Stomach (tissue), 8 donors: ENCODE measurements at regions not wholly inside any gene's neighbourhood (a gene's known extent, or its start where the extent isn't known, plus 50 kb on each side); places are given as distances from the start of the nearest gene placed in this dataset.

Experiments
- DNase-seq, 2 donors: peaks; one replicate each; pipeline versions ENCODE4 v3.0.0 to v3.0.0-alpha.2; 2013 to 2019
- H3K27ac ChIP-seq, 5 donors: fragments of 200-600 bp in 4 of 5; sonication (generic) in 4 of 5; one replicate each; pipeline ENCODE4 v1.5.1; 2013 to 2019; ENCODE audit warnings: mild to moderate bottlenecking in 1 of 5, moderate library complexity in 1 of 5
- H3K27me3 ChIP-seq, 3 donors: fragments of 200-600 bp; sonication (generic); one replicate each; pipeline ENCODE4 v1.5.1; 2017 to 2019; ENCODE audit warnings: mixed run types in 1 of 3
- H3K36me3 ChIP-seq, 4 donors: fragments of 200-600 bp; sonication (generic); 1 replicate in 3 of 4; 2 replicates in 1 of 4; pipeline ENCODE4 v1.5.1; 2016 to 2019
- H3K4me1 ChIP-seq, 4 donors: fragments of 200-600 bp; sonication (generic); one replicate each; pipeline ENCODE4 v1.5.1; 2016 to 2019
- H3K4me3 ChIP-seq, 4 donors: fragments of 200-600 bp; sonication (generic) in 3 of 4; one replicate each; pipeline ENCODE4 v1.5.1; 2016 to 2019; ENCODE audit warnings: mild to moderate bottlenecking in 1 of 4
- H3K9me3 ChIP-seq, 4 donors: fragments of 200-600 bp; sonication (generic); one replicate each; pipeline ENCODE4 v1.5.1; 2016 to 2019
- EP300 ChIP-seq: sonication (generic); formaldehyde crosslinking; IDR thresholded peaks from one replicate; pipeline ENCODE4 v1.6.1; 2017; ENCODE audit warnings: antibody characterized with exemption
- POLR2A ChIP-seq, 4 donors: fragments of 450-650 bp; IDR thresholded peaks; one replicate each; pipeline ENCODE4 v1.6.1; 2016; ENCODE audit warnings: antibody characterized with exemption in 4 of 4, control low read depth in 2 of 4, mild to moderate bottlenecking in 1 of 4, moderate library complexity in 1 of 4
- POLR2AphosphoS5 ChIP-seq, 3 donors: sonication (generic); formaldehyde crosslinking; IDR thresholded peaks; one replicate each; pipeline ENCODE4 v1.6.1; 2016; ENCODE audit warnings: antibody characterized with exemption in 3 of 3
- WGBS, 5 donors: extraction: QIAGEN DNeasy Blood & Tissue Kit in 3 of 5; methylation state at CpG; one replicate each; pipeline versions ENCODE4 v1.1.5 to v1.1.7; 2013 to 2018; 5-methylcytosine and 5-hydroxymethylcytosine counted together
- intact Hi-C: fragments of 100-400 bp; cut with DNase I; formaldehyde crosslinking; loops from one replicate; pipeline ENCODE4 v1.15.1; 2023; ENCODE audit warnings: low total_unique reads
- TF ChIP-seq, protein P1 (sequence below), 7 experiments: fragments of 450-650 bp in 4 of 7; fragments of 200-600 bp in 3 of 7; sonication (generic) in 3 of 7; IDR thresholded peaks; one replicate each; pipeline ENCODE4 v1.5.1; 2016 to 2019; ENCODE audit warnings: antibody characterized with exemption in 7 of 7, control low read depth in 2 of 7, mild to moderate bottlenecking in 1 of 7
- donor health status: healthy with polysubstance abuse.
- donor health status: Bipolar disorder and iron deficiency.
- donor health status: healthy.

- TF ChIP-seq POLR2A (IDR thresholded peaks at IDR 0.05) (no peak), POLR2AphosphoS5 (IDR thresholded peaks at IDR 0.05) (no peak), EP300 (no peak)
- TF ChIP-seq, protein P1, sequence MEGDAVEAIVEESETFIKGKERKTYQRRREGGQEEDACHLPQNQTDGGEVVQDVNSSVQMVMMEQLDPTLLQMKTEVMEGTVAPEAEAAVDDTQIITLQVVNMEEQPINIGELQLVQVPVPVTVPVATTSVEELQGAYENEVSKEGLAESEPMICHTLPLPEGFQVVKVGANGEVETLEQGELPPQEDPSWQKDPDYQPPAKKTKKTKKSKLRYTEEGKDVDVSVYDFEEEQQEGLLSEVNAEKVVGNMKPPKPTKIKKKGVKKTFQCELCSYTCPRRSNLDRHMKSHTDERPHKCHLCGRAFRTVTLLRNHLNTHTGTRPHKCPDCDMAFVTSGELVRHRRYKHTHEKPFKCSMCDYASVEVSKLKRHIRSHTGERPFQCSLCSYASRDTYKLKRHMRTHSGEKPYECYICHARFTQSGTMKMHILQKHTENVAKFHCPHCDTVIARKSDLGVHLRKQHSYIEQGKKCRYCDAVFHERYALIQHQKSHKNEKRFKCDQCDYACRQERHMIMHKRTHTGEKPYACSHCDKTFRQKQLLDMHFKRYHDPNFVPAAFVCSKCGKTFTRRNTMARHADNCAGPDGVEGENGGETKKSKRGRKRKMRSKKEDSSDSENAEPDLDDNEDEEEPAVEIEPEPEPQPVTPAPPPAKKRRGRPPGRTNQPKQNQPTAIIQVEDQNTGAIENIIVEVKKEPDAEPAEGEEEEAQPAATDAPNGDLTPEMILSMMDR (IDR thresholded peaks at IDR 0.05), result no peak
- no peaks in the 10 kb centered on the region for H3K4me1 ChIP-seq
- intact Hi-C loops, result no loop called here
- H3K27me3 ChIP-seq, result no peaks in the 10 kb centered on the region
- WGBS, 5 donors, result 80 to 82% (median 81%) methylated on average over 7 of the region's 7 CpGs
- DNase-seq, result no peak
- H3K4me3 ChIP-seq, result no peak overlapping the region
- H3K27ac ChIP-seq, result no peak overlapping the region
- H3K9me3 ChIP-seq, result peaks cover 0 to 13% (median 12%) of the 10 kb centered on the region in 4 donors
- no peaks in the 10 kb centered on the region for H3K36me3 ChIP-seq
Observed at GRCh38 chr20:23266530-23267398, 83.8 kb upstream of the NXT1 start.

DNA sequence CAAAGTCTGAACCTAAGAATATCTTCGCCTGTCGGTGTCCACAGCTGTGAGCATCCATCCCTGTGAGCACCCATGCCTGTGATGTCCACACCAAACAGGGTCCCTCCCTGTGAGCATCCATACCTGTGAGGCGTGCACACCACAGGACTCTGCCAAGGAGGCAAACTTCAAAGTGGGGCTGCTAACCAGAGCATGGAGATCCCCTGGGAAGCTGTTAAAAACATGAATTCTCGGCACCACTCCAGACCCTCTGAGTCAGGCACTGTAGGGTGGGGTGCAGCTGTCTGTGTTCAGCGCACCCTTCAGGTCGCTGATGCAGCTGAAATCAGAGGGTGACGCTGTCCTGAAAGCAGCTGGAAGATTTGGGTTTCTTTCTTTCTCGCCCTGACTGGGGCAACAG lies 85.4 kb upstream of the NXT1 start:
- 69 to 92% (median 90%) methylated on average over 8 of the region's 8 CpGs for WGBS, 5 donors

GRCh38 chr20:23264545-23264944 lies 86.0 kb upstream of the NXT1 start:
- 69 to 93% (median 82%) methylated on average over 4 of the region's 4 CpGs for WGBS, 5 donors
- TF ChIP-seq EP300 (no peak), POLR2A (IDR thresholded peaks at IDR 0.05) (no peak), POLR2AphosphoS5 (IDR thresholded peaks at IDR 0.05) (no peak)
- TF ChIP-seq, protein P1 (IDR thresholded peaks at IDR 0.05), result no peak
- no peak for DNase-seq

More for the DNA sequence above, 85.4 kb upstream of the NXT1 start:
- Histone ChIP-seq H3K4me3 (no peak overlapping the region), H3K4me1 (no peaks in the 10 kb centered on the region), H3K36me3 (no peaks in the 10 kb centered on the region), H3K27ac (no peak overlapping the region), H3K27me3 (no peaks in the 10 kb centered on the region), H3K9me3 (peaks cover 0 to 13% (median 12%) of the 10 kb centered on the region in 4 donors)
- intact Hi-C loops, result no loop called here
- TF ChIP-seq POLR2A (IDR thresholded peaks at IDR 0.05) (no peak), EP300 (no peak), POLR2AphosphoS5 (IDR thresholded peaks at IDR 0.05) (no peak)
- TF ChIP-seq, protein P1 (IDR thresholded peaks at IDR 0.05), result no peak
- no peak for DNase-seq

DNA sequence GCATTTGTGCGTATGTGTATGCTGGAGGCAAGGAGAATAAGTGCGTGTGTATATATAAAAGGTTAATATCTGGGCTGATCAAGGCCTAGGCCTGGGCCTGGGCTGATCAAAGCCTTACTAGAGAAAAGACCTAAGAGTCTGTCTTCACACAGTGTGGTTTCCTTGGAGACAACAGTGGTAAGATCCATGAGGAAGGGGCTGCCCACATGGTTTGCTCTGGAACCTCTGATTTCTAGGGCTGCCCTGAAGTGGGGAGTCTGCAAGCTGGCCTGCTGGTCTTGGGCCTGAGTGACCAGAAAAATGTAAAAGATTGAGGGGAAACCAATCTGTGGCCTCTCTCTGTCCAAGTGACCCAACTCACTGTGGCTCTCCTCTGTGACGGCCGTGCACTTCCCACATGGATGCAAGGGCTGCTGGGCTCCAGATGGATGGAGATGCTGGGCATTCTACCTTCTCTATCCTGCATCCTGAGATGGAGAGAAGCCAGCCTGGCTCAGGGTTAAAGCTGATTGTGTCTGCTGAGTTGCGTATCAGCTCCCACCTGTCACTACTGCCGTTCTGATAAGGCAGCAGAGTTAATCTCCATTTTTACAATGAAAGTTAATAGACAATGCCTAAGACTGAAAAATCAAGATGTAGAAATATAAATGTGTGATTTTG lies 90.3 kb upstream of the NXT1 start:
- TF ChIP-seq POLR2AphosphoS5 (IDR thresholded peaks at IDR 0.05) (no peak), EP300 (no peak), POLR2A (IDR thresholded peaks at IDR 0.05) (no peak)
- TF ChIP-seq, protein P1 (IDR thresholded peaks at IDR 0.05), result no peak
- no peak for DNase-seq
- Histone ChIP-seq H3K27ac (no peak overlapping the region), H3K27me3 (peaks cover 0 to 11% (median 0%) of the 10 kb centered on the region in 3 donors), H3K4me1 (peaks cover 0 to 17% (median 0%) of the 10 kb centered on the region in 4 donors), H3K4me3 (no peak overlapping the region), H3K9me3 (peaks cover 0 to 6% (median 3%) of the 10 kb centered on the region in 4 donors), H3K36me3 (no peaks in the 10 kb centered on the region)
- intact Hi-C loops, result no loop called here
- WGBS, 5 donors, result 67 to 83% (median 77%) methylated on average over 6 of the region's 6 CpGs

More at GRCh38 chr20:23264545-23264944, 86.0 kb upstream of the NXT1 start:
- H3K4me3 ChIP-seq, result no peak overlapping the region
- intact Hi-C loops, result no loop called here
- H3K27ac ChIP-seq, result no peak overlapping the region
- no peaks in the 10 kb centered on the region for H3K36me3 ChIP-seq
- peaks cover 0 to 13% (median 12%) of the 10 kb centered on the region in 4 donors for H3K9me3 ChIP-seq
- no peaks in the 10 kb centered on the region for H3K27me3 ChIP-seq
- no peaks in the 10 kb centered on the region for H3K4me1 ChIP-seq
